H9 (cell line): ENCODE measurements at regions not wholly inside any gene's neighbourhood (a gene's known extent, or its start where the extent isn't known, plus 50 kb on each side); places are given as distances from the start of the nearest gene placed in this dataset.

Experiments used
- DNase-seq: peaks from one replicate; pipeline ENCODE4 v3.0.0-alpha.2; 2017
- H2AFZ ChIP-seq: one replicate; pipeline ENCODE4 v1.6.1; 2013; ENCODE audit warnings: mild to moderate bottlenecking, low read length, control low read depth, moderate library complexity
- H2AK5ac ChIP-seq: 2 replicates; pipeline ENCODE4 v1.6.1; 2013; ENCODE audit warnings: low read length, control low read depth, mixed read lengths; ENCODE audit not compliant: insufficient read length
- H2BK120ac ChIP-seq: one replicate; pipeline ENCODE4 v1.6.1; 2013; ENCODE audit warnings: low read depth, mild to moderate bottlenecking, low read length, control low read depth, inconsistent platforms; ENCODE audit not compliant: poor library complexity, severe bottlenecking
- H2BK12ac ChIP-seq: 2 replicates; pipeline ENCODE4 v1.6.1; 2013; ENCODE audit warnings: low read length, control low read depth, mixed read lengths, low read depth; ENCODE audit not compliant: insufficient read length
- H2BK15ac ChIP-seq: 2 replicates; pipeline ENCODE4 v1.6.1; 2013; ENCODE audit warnings: low read depth, low read length, control low read depth
- H2BK20ac ChIP-seq: one replicate; pipeline ENCODE4 v1.6.1; 2013; ENCODE audit warnings: low read depth, mild to moderate bottlenecking, low read length, control low read depth, inconsistent platforms; ENCODE audit not compliant: poor library complexity, severe bottlenecking
- H2BK5ac ChIP-seq: 2 replicates; pipeline ENCODE4 v1.6.1; 2013; ENCODE audit warnings: low read length, control low read depth, mixed read lengths; ENCODE audit not compliant: insufficient read length
- H3K14ac ChIP-seq: 2 replicates; pipeline ENCODE4 v1.6.1; 2013; ENCODE audit warnings: low read length, control low read depth; ENCODE audit not compliant: insufficient read depth
- H3K18ac ChIP-seq: 2 replicates; pipeline ENCODE4 v1.6.1; 2013; ENCODE audit warnings: low read depth, mild to moderate bottlenecking, mixed read lengths, low read length, control low read depth; ENCODE audit not compliant: insufficient read length
- H3K23ac ChIP-seq: 2 replicates; pipeline ENCODE4 v1.6.1; 2013; ENCODE audit warnings: low read length, control low read depth, mixed read lengths, low read depth; ENCODE audit not compliant: insufficient read length
- H3K23me2 ChIP-seq: 2 replicates; pipeline ENCODE4 v1.6.1; 2013; ENCODE audit warnings: low read depth, mild to moderate bottlenecking, mixed read lengths, low read length, control low read depth; ENCODE audit not compliant: insufficient read length, poor library complexity, severe bottlenecking
- H3K27ac ChIP-seq: 2 replicates; pipeline ENCODE4 v1.5.1; 2013; ENCODE audit warnings: low read length, control low read depth, mixed read lengths, low read depth; ENCODE audit not compliant: insufficient read length
- H3K27me3 ChIP-seq: 2 replicates; pipeline ENCODE4 v1.6.1; 2013; ENCODE audit warnings: low read length, control low read depth, inconsistent platforms; ENCODE audit not compliant: insufficient read depth
- H3K4ac ChIP-seq: 2 replicates; pipeline ENCODE4 v1.6.1; 2013; ENCODE audit warnings: low read depth, mild to moderate bottlenecking, control low read depth, inconsistent platforms, low read length, moderate library complexity
- H3K4me1 ChIP-seq: 2 replicates; pipeline ENCODE4 v1.6.1; 2013; ENCODE audit warnings: low read length, control low read depth, inconsistent platforms; ENCODE audit not compliant: insufficient read depth
- H3K4me2 ChIP-seq: 2 replicates; pipeline ENCODE4 v1.6.1; 2013; ENCODE audit warnings: low read length, control low read depth, mixed read lengths; ENCODE audit not compliant: insufficient read length, insufficient read depth
- H3K56ac ChIP-seq: 2 replicates; pipeline ENCODE4 v1.6.1; 2013; ENCODE audit warnings: low read depth, mild to moderate bottlenecking, mixed read lengths, low read length, control low read depth; ENCODE audit not compliant: insufficient read length
- H3K79me1 ChIP-seq: 2 replicates; pipeline ENCODE4 v1.6.1; 2013; ENCODE audit warnings: low read depth, mild to moderate bottlenecking, moderate library complexity, low read length, control low read depth, inconsistent platforms; ENCODE audit not compliant: insufficient read depth, poor library complexity, severe bottlenecking
- H3K79me2 ChIP-seq: 2 replicates; pipeline ENCODE4 v1.6.1; 2013; ENCODE audit warnings: low read length, control low read depth, inconsistent platforms; ENCODE audit not compliant: insufficient read depth
- H3K9ac ChIP-seq: 2 replicates; pipeline ENCODE4 v1.6.1; 2013; ENCODE audit warnings: low read length, control low read depth, mixed read lengths; ENCODE audit not compliant: insufficient read length; ENCODE audit errors: extremely low read depth
- H3K9me3 ChIP-seq: one replicate; pipeline ENCODE4 v1.6.1; 2013; ENCODE audit warnings: low read depth, low read length, inconsistent platforms; ENCODE audit not compliant: control insufficient read depth
- H3T11ph ChIP-seq: one replicate; pipeline ENCODE4 v1.6.1; 2013; ENCODE audit warnings: mild to moderate bottlenecking, low read length, control low read depth, inconsistent platforms
- H4K20me1 ChIP-seq: one replicate; pipeline ENCODE4 v1.6.1; 2013; ENCODE audit not compliant: control insufficient read depth, insufficient read length, insufficient read depth
- H4K5ac ChIP-seq: 2 replicates; pipeline ENCODE4 v1.6.1; 2013; ENCODE audit warnings: low read depth, mild to moderate bottlenecking, mixed read lengths, low read length, control low read depth; ENCODE audit not compliant: insufficient read length
- H4K8ac ChIP-seq: replicated peaks from 2 replicates; pipeline ENCODE4 v1.6.1; 2013; ENCODE audit warnings: low read length, control low read depth, mixed read lengths, low read depth; ENCODE audit not compliant: insufficient read length
- H4K91ac ChIP-seq: 2 replicates; pipeline ENCODE4 v1.6.1; 2013; ENCODE audit warnings: low read depth, mild to moderate bottlenecking, moderate library complexity, mixed read lengths, low read length, control low read depth; ENCODE audit not compliant: insufficient read length
- H3K27ac Mint-ChIP-seq, 3 experiments: 2 replicates in 2 of 3; 3 replicates in 1 of 3; pipeline ENCODE4 v1.8.0; 2020 to 2021; ENCODE audit warnings: mixed read lengths in 3 of 3, mild to moderate bottlenecking in 1 of 3, moderate library complexity in 1 of 3
- H3K27me3 Mint-ChIP-seq: 2 replicates; pipeline ENCODE4 v1.8.0; 2021; ENCODE audit warnings: low read depth, mild to moderate bottlenecking, moderate library complexity, mixed read lengths
- H3K36me3 Mint-ChIP-seq, 3 experiments: 2 replicates in 2 of 3; 3 replicates in 1 of 3; pipeline ENCODE4 v1.8.0; 2020 to 2021; ENCODE audit warnings: low read depth in 3 of 3, mixed read lengths in 3 of 3; ENCODE audit not compliant: insufficient read depth in 1 of 3
- H3K4me1 Mint-ChIP-seq, 2 experiments: 2 replicates each; pipeline ENCODE4 v1.8.0; 2020; ENCODE audit warnings: mixed read lengths in 2 of 2
- H3K4me3 Mint-ChIP-seq, 2 experiments: 2 replicates in 1 of 2; 3 replicates in 1 of 2; pipeline ENCODE4 v1.8.0; 2020 to 2021; ENCODE audit warnings: mild to moderate bottlenecking in 2 of 2, mixed read lengths in 2 of 2, moderate library complexity in 1 of 2
- H3K9me3 Mint-ChIP-seq, 2 experiments: 2 replicates in 1 of 2; 3 replicates in 1 of 2; pipeline ENCODE4 v1.8.0; 2020; ENCODE audit warnings: mild to moderate bottlenecking in 2 of 2, mixed read lengths in 2 of 2, moderate library complexity in 1 of 2
- CTCF ChIP-seq: fragments of 200-600 bp; sonication (generic); conservative IDR thresholded peaks from 3 replicates; pipeline ENCODE4 v1.8.0; 2021; ENCODE audit warnings: antibody characterized with exemption, mild to moderate bottlenecking

DNA sequence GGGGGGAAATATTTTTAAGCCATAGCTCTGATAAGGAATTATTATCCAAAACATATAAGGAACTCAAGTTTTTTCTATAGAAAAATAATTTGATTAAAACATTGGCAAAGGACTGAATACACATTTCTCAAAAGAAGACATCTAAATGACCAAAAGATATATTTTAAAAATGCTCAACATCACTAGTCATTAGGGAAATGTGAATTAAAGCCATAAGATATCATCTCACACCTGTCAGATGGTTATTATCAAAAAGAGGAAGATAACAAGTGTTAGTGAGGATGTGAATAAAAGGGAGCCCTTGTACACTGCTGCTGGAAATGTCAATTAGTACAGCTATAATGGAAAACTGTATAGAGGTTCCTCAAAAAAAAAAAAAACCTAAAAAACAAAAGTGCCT lies 425.0 kb downstream of the DYNC2H1 start:
- Histone ChIP-seq H3K23ac (no peak overlapping the region), H3K56ac (no peak overlapping the region), H2AFZ (no peak overlapping the region), H3K23me2 (no peaks in the 10 kb centered on the region), H3K79me2 (no peaks in the 10 kb centered on the region), H3K4me1 (no peaks in the 10 kb centered on the region; the same call in 1 of the 2 replicates), H3K4ac (no peak overlapping the region), H2BK120ac (no peak overlapping the region), H4K5ac (no peak overlapping the region), H3T11ph (no peak overlapping the region), H4K8ac (no peak overlapping the region), H3K14ac (no peak overlapping the region), H3K9me3 (no peaks in the 10 kb centered on the region), H2BK12ac (no peak overlapping the region), H2AK5ac (no peak overlapping the region), H4K91ac (no peak overlapping the region), H3K18ac (no peak overlapping the region), H3K9ac (no peak overlapping the region), H3K79me1 (no peaks in the 10 kb centered on the region), H3K27me3 (no peaks in the 10 kb centered on the region), H2BK5ac (no peak overlapping the region), H2BK20ac (no peak overlapping the region), H4K20me1 (no peaks in the 10 kb centered on the region), H3K4me2 (no peak overlapping the region), H3K27ac (no peak overlapping the region), H2BK15ac (no peak overlapping the region)
- Mint-ChIP-seq H3K36me3 (no peaks in the 10 kb centered on the region), H3K4me3 (no peak overlapping the region), H3K4me1 (peaks cover 14% of the 10 kb centered on the region in 2 experiments), H3K9me3 (no peaks in the 10 kb centered on the region), H3K27ac (no peak overlapping the region), H3K27me3 (no peaks in the 10 kb centered on the region)
- TF ChIP-seq CTCF: no peak
- no peak for DNase-seq
